WTC11 (cell line): ENCODE measurements at regions not wholly inside any gene's neighbourhood (a gene's known extent, or its start where the extent isn't known, plus 50 kb on each side); places are given as distances from the start of the nearest gene placed in this dataset.

Experiments
- ATAC-seq: fragments of 200-7000 bp; cut with Tn5 transposase; 2 replicates; pipeline ENCODE4 v1.10.0; 2021; ENCODE audit warnings: mild to moderate bottlenecking, moderate library complexity
- CTCF ChIA-PET: fragments of 300-600 bp; sonication (Branson Sonifier 250); formaldehyde crosslinking; loops from one replicate; lab custom pipeline; 2021; ENCODE audit warnings: antibody characterized with exemption; lab: Charles Lee
- POLR2A ChIA-PET: fragments of 350-600 bp; sonication (Branson Sonifier 250); formaldehyde crosslinking; loops from one replicate; lab custom pipeline; 2021; ENCODE audit warnings: antibody characterized with exemption; lab: Charles Lee
- DNase-seq: peaks from one replicate; pipeline ENCODE4 v3.0.0; 2021; ENCODE audit warnings: low spot score
- H3K27ac Mint-ChIP-seq: 2 replicates; pipeline ENCODE4 v1.8.0; 2021; ENCODE audit warnings: mixed read lengths
- H3K27me3 Mint-ChIP-seq: 2 replicates; pipeline ENCODE4 v1.8.0; 2021; ENCODE audit warnings: low read depth, mild to moderate bottlenecking, moderate library complexity, mixed read lengths
- H3K36me3 Mint-ChIP-seq: 2 replicates; pipeline ENCODE4 v1.8.0; 2021; ENCODE audit warnings: mixed read lengths
- H3K4me1 Mint-ChIP-seq: 2 replicates; pipeline ENCODE4 v1.8.0; 2022; ENCODE audit warnings: mixed read lengths
- H3K4me3 Mint-ChIP-seq: 2 replicates; pipeline ENCODE4 v1.8.0; 2021; ENCODE audit warnings: mild to moderate bottlenecking, moderate library complexity, mixed read lengths
- H3K9me3 Mint-ChIP-seq: 2 replicates; pipeline ENCODE4 v1.8.0; 2021; ENCODE audit warnings: mixed read lengths
- FOXK1 ChIP-seq: sonication (generic); formaldehyde crosslinking; IDR thresholded peaks from 2 replicates; pipeline ENCODE4 v1.8.0; 2022; ENCODE audit warnings: mild to moderate bottlenecking, moderate library complexity, missing genetic modification reagents
- GTF2I ChIP-seq: fragments of 250-450 bp; sonication (Bioruptor Pico); conservative IDR thresholded peaks from 2 replicates; pipeline ENCODE4 v1.4.0; 2021; ENCODE audit warnings: mild to moderate bottlenecking
- MYBL2 ChIP-seq: sonication (generic); formaldehyde crosslinking; IDR thresholded peaks from 2 replicates; pipeline ENCODE4 v1.8.1; 2023; ENCODE audit warnings: mild to moderate bottlenecking, moderate library complexity, missing genetic modification reagents
- NFE2L1 ChIP-seq: sonication (generic); formaldehyde crosslinking; IDR thresholded peaks from 2 replicates; pipeline ENCODE4 v1.8.1; 2023; ENCODE audit warnings: missing genetic modification reagents
- NR2C2 ChIP-seq: sonication (generic); formaldehyde crosslinking; IDR thresholded peaks from 2 replicates; pipeline ENCODE4 v1.8.0; 2022; ENCODE audit warnings: mild to moderate bottlenecking, missing genetic modification reagents
- SMAD3 ChIP-seq: sonication (generic); formaldehyde crosslinking; IDR thresholded peaks from 2 replicates; pipeline ENCODE4 v1.8.0; 2022; ENCODE audit warnings: missing genetic modification reagents, mild to moderate bottlenecking, borderline replicate concordance
- ZBTB21 ChIP-seq: sonication (generic); formaldehyde crosslinking; IDR thresholded peaks from 2 replicates; pipeline ENCODE4 v1.8.1; 2023; ENCODE audit warnings: mild to moderate bottlenecking, missing genetic modification reagents, borderline replicate concordance
- TF ChIP-seq, protein P1 (sequence below): sonication (generic); formaldehyde crosslinking; IDR thresholded peaks from 2 replicates; pipeline ENCODE4 v1.8.1; 2022; ENCODE audit warnings: low read depth, mild to moderate bottlenecking, moderate library complexity, missing genetic modification reagents, borderline replicate concordance
- TF ChIP-seq, protein P2 (sequence below): sonication (generic); formaldehyde crosslinking; IDR thresholded peaks from 2 replicates; pipeline ENCODE4 v1.8.1; 2023; ENCODE audit warnings: mild to moderate bottlenecking, missing genetic modification reagents, moderate library complexity
- TF ChIP-seq, protein P3 (sequence below): fragments of 250-450 bp; sonication (Bioruptor Pico); IDR thresholded peaks from 2 replicates; pipeline ENCODE4 v2.1.2; 2022; ENCODE audit warnings: mild to moderate bottlenecking, moderate library complexity
- TF ChIP-seq, protein P4 (sequence below): sonication (generic); formaldehyde crosslinking; conservative IDR thresholded peaks from 2 replicates; pipeline ENCODE4 v1.8.1; 2023; ENCODE audit warnings: mild to moderate bottlenecking, low read depth, missing genetic modification reagents, moderate library complexity
- TF ChIP-seq, protein P5 (sequence below): sonication (generic); formaldehyde crosslinking; IDR thresholded peaks from 2 replicates; pipeline ENCODE4 v1.8.1; 2023; ENCODE audit warnings: mild to moderate bottlenecking, missing genetic modification reagents, borderline replicate concordance
- TF ChIP-seq, protein P6 (sequence below): fragments of 250-450 bp; sonication (Bioruptor Pico); IDR thresholded peaks from 2 replicates; pipeline ENCODE4 v1.9.0; 2021; ENCODE audit warnings: mild to moderate bottlenecking, borderline replicate concordance

DNA sequence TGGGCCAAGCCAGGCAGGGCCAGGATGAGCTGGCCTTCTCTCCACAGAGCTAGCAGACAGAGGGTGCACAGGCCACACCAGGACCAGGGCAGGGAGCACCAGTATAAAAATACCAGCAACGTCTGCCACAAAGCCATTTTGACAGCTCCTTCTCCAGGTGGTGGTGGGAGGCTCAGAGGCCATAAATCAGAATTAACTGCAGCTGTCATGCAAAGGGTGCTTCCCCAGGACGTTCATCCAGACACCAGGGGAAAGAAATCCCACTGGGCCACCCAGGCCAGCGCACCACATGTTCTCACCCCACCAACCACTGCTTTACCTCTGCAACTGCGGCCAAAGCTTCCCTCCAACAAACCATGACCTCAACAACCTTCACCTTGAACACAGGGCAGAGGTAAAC, 403.7 kb upstream of the TRPC7 start:
- peaks cover 11% of the 10 kb centered on the region for H3K4me1 Mint-ChIP-seq
- no peak overlapping the region for H3K27ac Mint-ChIP-seq
- H3K27me3 Mint-ChIP-seq, result peaks cover 6% of the 10 kb centered on the region; the same call in 1 of the 2 replicates
- DNase-seq, result no peak
- H3K9me3 Mint-ChIP-seq, result no peaks in the 10 kb centered on the region
- ChIA-PET CTCF (interaction anchor here (0.8 to 3.2 kb wide), 6 partner anchors 83 to 520 kb away, joined by 3 to 36 read pairs (median 8); partner anchors contain the start of gene TRPC7), POLR2A (no interaction called here)
- no peak overlapping the region for H3K4me3 Mint-ChIP-seq
- TF ChIP-seq, protein P1, sequence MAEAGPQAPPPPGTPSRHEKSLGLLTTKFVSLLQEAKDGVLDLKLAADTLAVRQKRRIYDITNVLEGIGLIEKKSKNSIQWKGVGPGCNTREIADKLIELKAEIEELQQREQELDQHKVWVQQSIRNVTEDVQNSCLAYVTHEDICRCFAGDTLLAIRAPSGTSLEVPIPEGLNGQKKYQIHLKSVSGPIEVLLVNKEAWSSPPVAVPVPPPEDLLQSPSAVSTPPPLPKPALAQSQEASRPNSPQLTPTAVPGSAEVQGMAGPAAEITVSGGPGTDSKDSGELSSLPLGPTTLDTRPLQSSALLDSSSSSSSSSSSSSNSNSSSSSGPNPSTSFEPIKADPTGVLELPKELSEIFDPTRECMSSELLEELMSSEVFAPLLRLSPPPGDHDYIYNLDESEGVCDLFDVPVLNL (CRISPR knock-in tag), result no peak
- TF ChIP-seq ZBTB21 (CRISPR knock-in tag), result no peak
- TF ChIP-seq, protein P2, sequence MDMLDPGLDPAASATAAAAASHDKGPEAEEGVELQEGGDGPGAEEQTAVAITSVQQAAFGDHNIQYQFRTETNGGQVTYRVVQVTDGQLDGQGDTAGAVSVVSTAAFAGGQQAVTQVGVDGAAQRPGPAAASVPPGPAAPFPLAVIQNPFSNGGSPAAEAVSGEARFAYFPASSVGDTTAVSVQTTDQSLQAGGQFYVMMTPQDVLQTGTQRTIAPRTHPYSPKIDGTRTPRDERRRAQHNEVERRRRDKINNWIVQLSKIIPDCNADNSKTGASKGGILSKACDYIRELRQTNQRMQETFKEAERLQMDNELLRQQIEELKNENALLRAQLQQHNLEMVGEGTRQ (CRISPR knock-in tag), result no peak
- TF ChIP-seq NR2C2 (CRISPR knock-in tag), result no peak
- TF ChIP-seq, protein P3, sequence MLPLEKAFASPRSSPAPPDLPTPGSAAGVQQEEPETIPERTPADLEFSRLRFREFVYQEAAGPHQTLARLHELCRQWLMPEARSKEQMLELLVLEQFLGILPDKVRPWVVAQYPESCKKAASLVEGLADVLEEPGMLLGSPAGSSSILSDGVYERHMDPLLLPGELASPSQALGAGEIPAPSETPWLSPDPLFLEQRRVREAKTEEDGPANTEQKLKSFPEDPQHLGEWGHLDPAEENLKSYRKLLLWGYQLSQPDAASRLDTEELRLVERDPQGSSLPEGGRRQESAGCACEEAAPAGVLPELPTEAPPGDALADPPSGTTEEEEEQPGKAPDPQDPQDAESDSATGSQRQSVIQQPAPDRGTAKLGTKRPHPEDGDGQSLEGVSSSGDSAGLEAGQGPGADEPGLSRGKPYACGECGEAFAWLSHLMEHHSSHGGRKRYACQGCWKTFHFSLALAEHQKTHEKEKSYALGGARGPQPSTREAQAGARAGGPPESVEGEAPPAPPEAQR (CRISPR knock-in tag), result no peak
- no peak for TF ChIP-seq GTF2I (CRISPR knock-in tag)
- no peak for TF ChIP-seq SMAD3 (CRISPR knock-in tag)
- TF ChIP-seq MYBL2 (CRISPR knock-in tag), result no peak
- no peak for TF ChIP-seq FOXK1
- TF ChIP-seq, protein P4, sequence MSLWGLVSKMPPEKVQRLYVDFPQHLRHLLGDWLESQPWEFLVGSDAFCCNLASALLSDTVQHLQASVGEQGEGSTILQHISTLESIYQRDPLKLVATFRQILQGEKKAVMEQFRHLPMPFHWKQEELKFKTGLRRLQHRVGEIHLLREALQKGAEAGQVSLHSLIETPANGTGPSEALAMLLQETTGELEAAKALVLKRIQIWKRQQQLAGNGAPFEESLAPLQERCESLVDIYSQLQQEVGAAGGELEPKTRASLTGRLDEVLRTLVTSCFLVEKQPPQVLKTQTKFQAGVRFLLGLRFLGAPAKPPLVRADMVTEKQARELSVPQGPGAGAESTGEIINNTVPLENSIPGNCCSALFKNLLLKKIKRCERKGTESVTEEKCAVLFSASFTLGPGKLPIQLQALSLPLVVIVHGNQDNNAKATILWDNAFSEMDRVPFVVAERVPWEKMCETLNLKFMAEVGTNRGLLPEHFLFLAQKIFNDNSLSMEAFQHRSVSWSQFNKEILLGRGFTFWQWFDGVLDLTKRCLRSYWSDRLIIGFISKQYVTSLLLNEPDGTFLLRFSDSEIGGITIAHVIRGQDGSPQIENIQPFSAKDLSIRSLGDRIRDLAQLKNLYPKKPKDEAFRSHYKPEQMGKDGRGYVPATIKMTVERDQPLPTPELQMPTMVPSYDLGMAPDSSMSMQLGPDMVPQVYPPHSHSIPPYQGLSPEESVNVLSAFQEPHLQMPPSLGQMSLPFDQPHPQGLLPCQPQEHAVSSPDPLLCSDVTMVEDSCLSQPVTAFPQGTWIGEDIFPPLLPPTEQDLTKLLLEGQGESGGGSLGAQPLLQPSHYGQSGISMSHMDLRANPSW (CRISPR knock-in tag), result no peak
- no peak for TF ChIP-seq NFE2L1 (CRISPR knock-in tag)
- TF ChIP-seq, protein P5, sequence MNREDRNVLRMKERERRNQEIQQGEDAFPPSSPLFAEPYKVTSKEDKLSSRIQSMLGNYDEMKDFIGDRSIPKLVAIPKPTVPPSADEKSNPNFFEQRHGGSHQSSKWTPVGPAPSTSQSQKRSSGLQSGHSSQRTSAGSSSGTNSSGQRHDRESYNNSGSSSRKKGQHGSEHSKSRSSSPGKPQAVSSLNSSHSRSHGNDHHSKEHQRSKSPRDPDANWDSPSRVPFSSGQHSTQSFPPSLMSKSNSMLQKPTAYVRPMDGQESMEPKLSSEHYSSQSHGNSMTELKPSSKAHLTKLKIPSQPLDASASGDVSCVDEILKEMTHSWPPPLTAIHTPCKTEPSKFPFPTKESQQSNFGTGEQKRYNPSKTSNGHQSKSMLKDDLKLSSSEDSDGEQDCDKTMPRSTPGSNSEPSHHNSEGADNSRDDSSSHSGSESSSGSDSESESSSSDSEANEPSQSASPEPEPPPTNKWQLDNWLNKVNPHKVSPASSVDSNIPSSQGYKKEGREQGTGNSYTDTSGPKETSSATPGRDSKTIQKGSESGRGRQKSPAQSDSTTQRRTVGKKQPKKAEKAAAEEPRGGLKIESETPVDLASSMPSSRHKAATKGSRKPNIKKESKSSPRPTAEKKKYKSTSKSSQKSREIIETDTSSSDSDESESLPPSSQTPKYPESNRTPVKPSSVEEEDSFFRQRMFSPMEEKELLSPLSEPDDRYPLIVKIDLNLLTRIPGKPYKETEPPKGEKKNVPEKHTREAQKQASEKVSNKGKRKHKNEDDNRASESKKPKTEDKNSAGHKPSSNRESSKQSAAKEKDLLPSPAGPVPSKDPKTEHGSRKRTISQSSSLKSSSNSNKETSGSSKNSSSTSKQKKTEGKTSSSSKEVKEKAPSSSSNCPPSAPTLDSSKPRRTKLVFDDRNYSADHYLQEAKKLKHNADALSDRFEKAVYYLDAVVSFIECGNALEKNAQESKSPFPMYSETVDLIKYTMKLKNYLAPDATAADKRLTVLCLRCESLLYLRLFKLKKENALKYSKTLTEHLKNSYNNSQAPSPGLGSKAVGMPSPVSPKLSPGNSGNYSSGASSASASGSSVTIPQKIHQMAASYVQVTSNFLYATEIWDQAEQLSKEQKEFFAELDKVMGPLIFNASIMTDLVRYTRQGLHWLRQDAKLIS (CRISPR knock-in tag), result no peak
- TF ChIP-seq, protein P6, sequence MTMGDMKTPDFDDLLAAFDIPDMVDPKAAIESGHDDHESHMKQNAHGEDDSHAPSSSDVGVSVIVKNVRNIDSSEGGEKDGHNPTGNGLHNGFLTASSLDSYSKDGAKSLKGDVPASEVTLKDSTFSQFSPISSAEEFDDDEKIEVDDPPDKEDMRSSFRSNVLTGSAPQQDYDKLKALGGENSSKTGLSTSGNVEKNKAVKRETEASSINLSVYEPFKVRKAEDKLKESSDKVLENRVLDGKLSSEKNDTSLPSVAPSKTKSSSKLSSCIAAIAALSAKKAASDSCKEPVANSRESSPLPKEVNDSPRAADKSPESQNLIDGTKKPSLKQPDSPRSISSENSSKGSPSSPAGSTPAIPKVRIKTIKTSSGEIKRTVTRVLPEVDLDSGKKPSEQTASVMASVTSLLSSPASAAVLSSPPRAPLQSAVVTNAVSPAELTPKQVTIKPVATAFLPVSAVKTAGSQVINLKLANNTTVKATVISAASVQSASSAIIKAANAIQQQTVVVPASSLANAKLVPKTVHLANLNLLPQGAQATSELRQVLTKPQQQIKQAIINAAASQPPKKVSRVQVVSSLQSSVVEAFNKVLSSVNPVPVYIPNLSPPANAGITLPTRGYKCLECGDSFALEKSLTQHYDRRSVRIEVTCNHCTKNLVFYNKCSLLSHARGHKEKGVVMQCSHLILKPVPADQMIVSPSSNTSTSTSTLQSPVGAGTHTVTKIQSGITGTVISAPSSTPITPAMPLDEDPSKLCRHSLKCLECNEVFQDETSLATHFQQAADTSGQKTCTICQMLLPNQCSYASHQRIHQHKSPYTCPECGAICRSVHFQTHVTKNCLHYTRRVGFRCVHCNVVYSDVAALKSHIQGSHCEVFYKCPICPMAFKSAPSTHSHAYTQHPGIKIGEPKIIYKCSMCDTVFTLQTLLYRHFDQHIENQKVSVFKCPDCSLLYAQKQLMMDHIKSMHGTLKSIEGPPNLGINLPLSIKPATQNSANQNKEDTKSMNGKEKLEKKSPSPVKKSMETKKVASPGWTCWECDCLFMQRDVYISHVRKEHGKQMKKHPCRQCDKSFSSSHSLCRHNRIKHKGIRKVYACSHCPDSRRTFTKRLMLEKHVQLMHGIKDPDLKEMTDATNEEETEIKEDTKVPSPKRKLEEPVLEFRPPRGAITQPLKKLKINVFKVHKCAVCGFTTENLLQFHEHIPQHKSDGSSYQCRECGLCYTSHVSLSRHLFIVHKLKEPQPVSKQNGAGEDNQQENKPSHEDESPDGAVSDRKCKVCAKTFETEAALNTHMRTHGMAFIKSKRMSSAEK (CRISPR knock-in tag), result no peak
- TF ChIP-seq, all 79 proteins: peak for 0
- ATAC-seq, result no peak
- H3K36me3 Mint-ChIP-seq, result no peaks in the 10 kb centered on the region
